Panc1 (cell line): ENCODE measurements at regions not wholly inside any gene's neighbourhood (a gene's known extent, or its start where the extent isn't known, plus 50 kb on each side); places are given as distances from the start of the nearest gene placed in this dataset.

Experiments used
- CTCF ChIP-seq: fragments of 450-650 bp; IDR thresholded peaks from 2 replicates; pipeline ENCODE4 v1.5.1; 2017; ENCODE audit warnings: mild to moderate bottlenecking
- POLR2AphosphoS5 ChIP-seq: IDR thresholded peaks from 2 replicates; pipeline ENCODE4 v1.6.1; 2012; ENCODE audit warnings: mild to moderate bottlenecking, low read depth, low read length, moderate library complexity
- SIN3A ChIP-seq: IDR thresholded peaks from 2 replicates; pipeline ENCODE4 v1.6.1; 2012; ENCODE audit warnings: low read depth, mild to moderate bottlenecking, low read length, moderate library complexity, borderline replicate concordance; ENCODE audit not compliant: insufficient read depth
- TCF7L2 ChIP-seq: IDR thresholded peaks from 2 replicates; pipeline ENCODE4 v1.6.1; 2011; ENCODE audit warnings: mild to moderate bottlenecking, low read depth, low read length, inconsistent platforms
- TF ChIP-seq, protein P1 (sequence below), 2 experiments: IDR thresholded peaks; 2 replicates each; pipeline ENCODE4 v1.6.1; 2011 to 2012; ENCODE audit warnings: low read depth in 2 of 2, control low read depth in 1 of 2, low read length in 1 of 2, mild to moderate bottlenecking in 1 of 2, moderate library complexity in 1 of 2; ENCODE audit not compliant: insufficient read depth in 1 of 2

DNA sequence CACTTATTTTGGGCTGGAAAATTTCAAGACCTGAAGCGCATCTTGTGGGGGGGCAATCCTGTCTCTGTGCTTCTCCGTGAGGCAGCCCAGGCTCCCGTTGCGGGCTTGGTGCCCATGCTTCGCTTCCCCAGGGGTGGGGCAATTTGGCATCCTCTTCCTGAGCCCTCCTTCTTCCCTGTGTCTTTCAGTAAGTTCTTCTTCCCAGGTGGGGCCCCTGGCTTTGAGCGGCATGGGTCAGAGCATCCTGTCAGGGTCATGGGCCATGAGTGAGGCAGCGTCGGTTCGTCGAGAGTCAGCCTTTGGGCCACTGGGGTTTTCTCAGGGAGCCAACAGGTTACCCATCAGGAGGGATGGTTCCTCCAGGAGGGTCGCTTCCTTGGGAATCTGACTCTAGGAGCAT, 200.7 kb downstream of the UBE3A start:
- TF ChIP-seq CTCF = no peak
- TF ChIP-seq, protein P1, sequence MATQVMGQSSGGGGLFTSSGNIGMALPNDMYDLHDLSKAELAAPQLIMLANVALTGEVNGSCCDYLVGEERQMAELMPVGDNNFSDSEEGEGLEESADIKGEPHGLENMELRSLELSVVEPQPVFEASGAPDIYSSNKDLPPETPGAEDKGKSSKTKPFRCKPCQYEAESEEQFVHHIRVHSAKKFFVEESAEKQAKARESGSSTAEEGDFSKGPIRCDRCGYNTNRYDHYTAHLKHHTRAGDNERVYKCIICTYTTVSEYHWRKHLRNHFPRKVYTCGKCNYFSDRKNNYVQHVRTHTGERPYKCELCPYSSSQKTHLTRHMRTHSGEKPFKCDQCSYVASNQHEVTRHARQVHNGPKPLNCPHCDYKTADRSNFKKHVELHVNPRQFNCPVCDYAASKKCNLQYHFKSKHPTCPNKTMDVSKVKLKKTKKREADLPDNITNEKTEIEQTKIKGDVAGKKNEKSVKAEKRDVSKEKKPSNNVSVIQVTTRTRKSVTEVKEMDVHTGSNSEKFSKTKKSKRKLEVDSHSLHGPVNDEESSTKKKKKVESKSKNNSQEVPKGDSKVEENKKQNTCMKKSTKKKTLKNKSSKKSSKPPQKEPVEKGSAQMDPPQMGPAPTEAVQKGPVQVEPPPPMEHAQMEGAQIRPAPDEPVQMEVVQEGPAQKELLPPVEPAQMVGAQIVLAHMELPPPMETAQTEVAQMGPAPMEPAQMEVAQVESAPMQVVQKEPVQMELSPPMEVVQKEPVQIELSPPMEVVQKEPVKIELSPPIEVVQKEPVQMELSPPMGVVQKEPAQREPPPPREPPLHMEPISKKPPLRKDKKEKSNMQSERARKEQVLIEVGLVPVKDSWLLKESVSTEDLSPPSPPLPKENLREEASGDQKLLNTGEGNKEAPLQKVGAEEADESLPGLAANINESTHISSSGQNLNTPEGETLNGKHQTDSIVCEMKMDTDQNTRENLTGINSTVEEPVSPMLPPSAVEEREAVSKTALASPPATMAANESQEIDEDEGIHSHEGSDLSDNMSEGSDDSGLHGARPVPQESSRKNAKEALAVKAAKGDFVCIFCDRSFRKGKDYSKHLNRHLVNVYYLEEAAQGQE (IDR thresholded peaks at IDR 0.05; ENCODE audit: insufficient read depth in 1 of 2, low read depth in 2 of 2, low read length in 1 of 2) = no peak
- TF ChIP-seq POLR2AphosphoS5 = no peak
- no peak for TF ChIP-seq TCF7L2
- TF ChIP-seq SIN3A = no peak
